ENCODE measurements at regions not wholly inside any gene's neighbourhood (a gene's known extent, or its start where the extent isn't known, plus 50 kb on each side); places are given as distances from the start of the nearest gene placed in this dataset.

DNA sequence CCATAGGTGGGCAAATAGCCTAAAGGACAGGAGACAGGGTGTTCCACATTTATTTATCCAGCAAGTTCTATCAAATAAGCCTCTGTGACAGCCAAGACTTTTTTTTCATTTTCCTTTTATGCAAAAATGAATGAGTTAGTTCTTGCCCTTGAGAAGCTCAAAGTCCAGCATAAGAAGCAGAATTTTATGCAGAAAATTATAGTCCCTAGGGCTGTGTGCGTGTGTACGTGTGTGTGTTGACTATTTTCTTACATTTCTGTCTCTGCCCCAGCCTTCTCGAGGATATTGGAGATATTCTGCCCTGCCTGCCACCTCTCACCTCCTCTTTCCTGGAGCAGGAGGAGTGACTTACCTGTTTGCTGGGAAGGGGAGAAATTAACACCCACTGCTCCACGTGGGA is 221.9 kb downstream of the SREK1 start:
- no peaks in the 10 kb centered on the region for H3K4me1 ChIP-seq (ENCODE audit: control insufficient read depth in 1 of 2, insufficient read depth in 2 of 2, low read length in 2 of 2)
- BruUV-seq (replicated peaks), result no TSS peak
- H3K9ac ChIP-seq (ENCODE audit: low read length), result no peak overlapping the region
- no peak overlapping the region for H3K27ac ChIP-seq (ENCODE audit: low read depth, low read length)
- H3K9me2 ChIP-seq (ENCODE audit: insufficient read depth), result no peaks in the 10 kb centered on the region
- no peak overlapping the region for H3K4me2 ChIP-seq (ENCODE audit: low read length)
- intact Hi-C loops (cut with micrococcal nuclease), result no loop called here
- H3K4me3 ChIP-seq (replicated peaks in 1 of 2; ENCODE audit: low read depth in 1 of 2, low read length in 2 of 2), result no peak overlapping the region
- no peak overlapping the region for H2AFZ ChIP-seq (ENCODE audit: low read depth, low read length, poor library complexity, severe bottlenecking)
- no peaks in the 10 kb centered on the region for H3K79me2 ChIP-seq (ENCODE audit: insufficient read depth, low read length)
- no peaks in the 10 kb centered on the region for H3K36me3 ChIP-seq (ENCODE audit: control insufficient read depth in 1 of 2, insufficient read depth in 2 of 2, low read length in 2 of 2)
- ChIA-PET CTCF (no interaction called here), POLR2A (no interaction called here), RAD21 (ENCODE audit: low non-redundant PET in 1 of 2, low total read pairs in 2 of 2, uncharacterized antibody in 2 of 2, unreplicated experiment in 2 of 2) (no interaction called here)
- no peaks in the 10 kb centered on the region for H4K20me1 ChIP-seq (ENCODE audit: insufficient read depth)
- no peaks in the 10 kb centered on the region for H3K9me3 ChIP-seq (ENCODE audit: control insufficient read depth in 1 of 2, insufficient read depth in 1 of 2, low read depth in 1 of 2, low read length in 2 of 2)
- no peak for TF ChIP-seq JUND (IDR thresholded peaks at IDR 0.05)
- TF ChIP-seq, protein P1, sequence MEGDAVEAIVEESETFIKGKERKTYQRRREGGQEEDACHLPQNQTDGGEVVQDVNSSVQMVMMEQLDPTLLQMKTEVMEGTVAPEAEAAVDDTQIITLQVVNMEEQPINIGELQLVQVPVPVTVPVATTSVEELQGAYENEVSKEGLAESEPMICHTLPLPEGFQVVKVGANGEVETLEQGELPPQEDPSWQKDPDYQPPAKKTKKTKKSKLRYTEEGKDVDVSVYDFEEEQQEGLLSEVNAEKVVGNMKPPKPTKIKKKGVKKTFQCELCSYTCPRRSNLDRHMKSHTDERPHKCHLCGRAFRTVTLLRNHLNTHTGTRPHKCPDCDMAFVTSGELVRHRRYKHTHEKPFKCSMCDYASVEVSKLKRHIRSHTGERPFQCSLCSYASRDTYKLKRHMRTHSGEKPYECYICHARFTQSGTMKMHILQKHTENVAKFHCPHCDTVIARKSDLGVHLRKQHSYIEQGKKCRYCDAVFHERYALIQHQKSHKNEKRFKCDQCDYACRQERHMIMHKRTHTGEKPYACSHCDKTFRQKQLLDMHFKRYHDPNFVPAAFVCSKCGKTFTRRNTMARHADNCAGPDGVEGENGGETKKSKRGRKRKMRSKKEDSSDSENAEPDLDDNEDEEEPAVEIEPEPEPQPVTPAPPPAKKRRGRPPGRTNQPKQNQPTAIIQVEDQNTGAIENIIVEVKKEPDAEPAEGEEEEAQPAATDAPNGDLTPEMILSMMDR (IDR thresholded peaks at IDR 0.05 in 2 of 3, conservative IDR thresholded peaks at IDR 0.05 in 1 of 3; ENCODE audit: borderline replicate concordance in 1 of 3, insufficient read depth in 1 of 3, low read depth in 2 of 3, low read length in 2 of 3), result no peak
- TF ChIP-seq POLR2AphosphoS5 (IDR thresholded peaks at IDR 0.05; ENCODE audit: low read depth, low read length), result no peak
- no peak for TF ChIP-seq SIN3A (IDR thresholded peaks at IDR 0.05; ENCODE audit: low read depth)
- TF ChIP-seq RAD21 (IDR thresholded peaks at IDR 0.05; ENCODE audit: low read depth), result no peak
- no peak for TF ChIP-seq YY1 (IDR thresholded peaks at IDR 0.05; ENCODE audit: extremely low read depth, insufficient replicate concordance, low read depth, low read length)
- ATAC-seq, result no peak
- peaks cover 47% of the 10 kb centered on the region for H3K27me3 ChIP-seq (ENCODE audit: insufficient read depth, low read length)
- no peak for DNase-seq (ENCODE audit: low read depth, low spot score)

DNA sequence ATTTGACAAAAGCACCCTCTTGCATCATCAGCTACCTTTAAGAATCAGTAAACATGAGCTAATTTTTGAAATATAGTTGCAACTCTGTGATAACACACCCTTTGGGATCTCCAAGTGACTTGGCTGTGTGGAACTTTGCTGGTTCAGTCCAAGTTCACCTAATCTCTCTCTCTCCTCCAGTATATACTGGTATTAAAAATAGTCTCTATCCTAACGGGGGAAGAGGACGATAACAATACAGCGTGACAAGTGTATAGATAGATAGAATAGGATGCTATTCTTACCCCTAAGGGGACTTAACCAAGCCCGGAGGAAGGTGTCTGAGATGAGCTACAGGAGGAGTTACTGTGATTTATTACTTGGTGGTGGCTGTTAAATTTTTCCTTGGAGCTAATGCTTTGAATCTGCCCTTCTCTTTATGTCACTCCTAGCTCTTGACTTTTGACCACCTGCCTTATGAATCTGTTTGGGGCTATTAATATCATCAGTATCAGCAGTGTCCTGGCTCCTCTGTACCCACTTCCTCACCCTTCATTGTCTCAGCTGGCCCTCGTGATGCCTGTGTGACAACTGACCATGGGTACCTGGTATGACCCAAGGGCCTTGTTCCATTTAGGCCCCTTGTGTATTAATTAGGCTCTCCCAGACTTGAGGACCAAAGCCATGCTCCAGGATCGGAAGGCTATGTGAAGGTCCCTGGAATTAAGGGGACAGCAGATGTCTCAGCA is 223.9 kb downstream of the SREK1 start:
- BruUV-seq (replicated peaks), result no TSS peak
- intact Hi-C loops (cut with micrococcal nuclease), result no loop called here
- no peaks in the 10 kb centered on the region for H4K20me1 ChIP-seq (ENCODE audit: insufficient read depth)
- RAD21 ChIA-PET (ENCODE audit: low non-redundant PET in 1 of 2, low total read pairs in 2 of 2, uncharacterized antibody in 2 of 2, unreplicated experiment in 2 of 2), result no interaction called here
- H3K9ac ChIP-seq (ENCODE audit: low read length), result no peak overlapping the region
- H3K4me2 ChIP-seq (ENCODE audit: low read length), result no peak overlapping the region
- H3K27me3 ChIP-seq (ENCODE audit: insufficient read depth, low read length), result peaks cover 40% of the 10 kb centered on the region
- DNase-seq (ENCODE audit: low read depth, low spot score), result no peak
- TF ChIP-seq, protein P2, sequence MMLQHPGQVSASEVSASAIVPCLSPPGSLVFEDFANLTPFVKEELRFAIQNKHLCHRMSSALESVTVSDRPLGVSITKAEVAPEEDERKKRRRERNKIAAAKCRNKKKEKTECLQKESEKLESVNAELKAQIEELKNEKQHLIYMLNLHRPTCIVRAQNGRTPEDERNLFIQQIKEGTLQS (IDR thresholded peaks at IDR 0.05), result no peak
- TF ChIP-seq SIN3A (IDR thresholded peaks at IDR 0.05; ENCODE audit: low read depth), result no peak
- TF ChIP-seq, protein P3, sequence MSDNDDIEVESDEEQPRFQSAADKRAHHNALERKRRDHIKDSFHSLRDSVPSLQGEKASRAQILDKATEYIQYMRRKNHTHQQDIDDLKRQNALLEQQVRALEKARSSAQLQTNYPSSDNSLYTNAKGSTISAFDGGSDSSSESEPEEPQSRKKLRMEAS (IDR thresholded peaks at IDR 0.05), result no peak
- TF ChIP-seq POLR2A (IDR thresholded peaks at IDR 0.05; ENCODE audit: borderline replicate concordance, extremely low read depth, insufficient read depth, insufficient read length), result no peak
- TF ChIP-seq RAD21 (IDR thresholded peaks at IDR 0.05; ENCODE audit: low read depth), result no peak
- TF ChIP-seq SP1 (IDR thresholded peaks at IDR 0.05; ENCODE audit: low read depth), result no peak
- no peak for TF ChIP-seq EGR1 (IDR thresholded peaks at IDR 0.05; ENCODE audit: low read depth)
- TF ChIP-seq SRF (IDR thresholded peaks at IDR 0.05; ENCODE audit: low read depth), result no peak
- ATAC-seq, result no peak
- no peak overlapping the region for H3K27ac ChIP-seq (ENCODE audit: low read depth, low read length)
- no peaks in the 10 kb centered on the region for H3K9me2 ChIP-seq (ENCODE audit: insufficient read depth)
- H3K4me3 ChIP-seq (replicated peaks in 1 of 2; ENCODE audit: low read depth in 1 of 2, low read length in 2 of 2), result no peak overlapping the region
- H3K79me2 ChIP-seq (ENCODE audit: insufficient read depth, low read length), result no peaks in the 10 kb centered on the region
- H3K4me1 ChIP-seq (ENCODE audit: control insufficient read depth in 1 of 2, insufficient read depth in 2 of 2, low read length in 2 of 2), result no peaks in the 10 kb centered on the region
- no peaks in the 10 kb centered on the region for H3K36me3 ChIP-seq (ENCODE audit: control insufficient read depth in 1 of 2, insufficient read depth in 2 of 2, low read length in 2 of 2)
- CTCF ChIA-PET, result no interaction called here
- POLR2A ChIA-PET, result no interaction called here
- H3K9me3 ChIP-seq (ENCODE audit: control insufficient read depth in 1 of 2, insufficient read depth in 1 of 2, low read depth in 1 of 2, low read length in 2 of 2), result no peaks in the 10 kb centered on the region
- no peak overlapping the region for H2AFZ ChIP-seq (ENCODE audit: low read depth, low read length, poor library complexity, severe bottlenecking)
